ENCODE measurements at regions not wholly inside any gene's neighbourhood (a gene's known extent, or its start where the extent isn't known, plus 50 kb on each side); places are given as distances from the start of the nearest gene placed in this dataset.

DNA sequence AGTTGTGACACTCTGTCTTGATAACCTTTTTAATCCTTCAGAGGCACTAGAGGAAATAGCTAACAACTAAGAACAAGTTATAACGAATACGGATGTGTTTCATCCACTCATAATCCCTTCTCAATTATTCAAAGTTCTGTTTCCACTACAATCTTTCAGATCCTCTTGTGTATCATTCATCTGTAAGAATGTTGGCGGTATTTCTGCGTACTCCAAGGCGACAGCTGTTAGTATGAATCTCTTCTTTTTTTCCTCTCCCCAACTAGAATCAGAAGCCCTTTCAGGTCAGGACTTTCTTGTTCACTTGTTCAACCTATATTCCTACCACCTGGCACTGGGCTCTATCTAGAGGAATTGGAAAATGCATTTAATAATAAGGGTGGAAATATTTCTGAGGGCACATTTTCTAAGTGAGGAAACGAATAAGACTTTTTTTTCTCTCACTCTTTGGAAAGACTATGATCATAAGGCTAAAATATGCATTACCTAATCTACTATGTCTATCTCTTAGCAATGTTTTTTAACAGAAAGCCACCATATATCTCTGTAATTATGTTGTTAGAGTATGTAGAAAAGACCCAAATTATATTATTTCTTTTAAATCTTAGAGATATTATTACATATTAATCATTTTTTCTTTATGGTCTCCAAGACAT is 492.9 kb downstream of the PCDH20 start:
- TF ChIP-seq, protein P1, sequence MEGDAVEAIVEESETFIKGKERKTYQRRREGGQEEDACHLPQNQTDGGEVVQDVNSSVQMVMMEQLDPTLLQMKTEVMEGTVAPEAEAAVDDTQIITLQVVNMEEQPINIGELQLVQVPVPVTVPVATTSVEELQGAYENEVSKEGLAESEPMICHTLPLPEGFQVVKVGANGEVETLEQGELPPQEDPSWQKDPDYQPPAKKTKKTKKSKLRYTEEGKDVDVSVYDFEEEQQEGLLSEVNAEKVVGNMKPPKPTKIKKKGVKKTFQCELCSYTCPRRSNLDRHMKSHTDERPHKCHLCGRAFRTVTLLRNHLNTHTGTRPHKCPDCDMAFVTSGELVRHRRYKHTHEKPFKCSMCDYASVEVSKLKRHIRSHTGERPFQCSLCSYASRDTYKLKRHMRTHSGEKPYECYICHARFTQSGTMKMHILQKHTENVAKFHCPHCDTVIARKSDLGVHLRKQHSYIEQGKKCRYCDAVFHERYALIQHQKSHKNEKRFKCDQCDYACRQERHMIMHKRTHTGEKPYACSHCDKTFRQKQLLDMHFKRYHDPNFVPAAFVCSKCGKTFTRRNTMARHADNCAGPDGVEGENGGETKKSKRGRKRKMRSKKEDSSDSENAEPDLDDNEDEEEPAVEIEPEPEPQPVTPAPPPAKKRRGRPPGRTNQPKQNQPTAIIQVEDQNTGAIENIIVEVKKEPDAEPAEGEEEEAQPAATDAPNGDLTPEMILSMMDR (IDR thresholded peaks at IDR 0.05) = no peak
- TF ChIP-seq POLR2A (IDR thresholded peaks at IDR 0.05) = no peak
- no peak for TF ChIP-seq EP300 (IDR thresholded peaks at IDR 0.05; ENCODE audit: low read depth)

Data from transverse colon (tissue), 3 donors.